ENCODE measurements at regions not wholly inside any gene's neighbourhood (a gene's known extent, or its start where the extent isn't known, plus 50 kb on each side); places are given as distances from the start of the nearest gene placed in this dataset.

- WGBS, 2 experiments, result 88 to 91% methylated on average over 2 of the region's 4 CpGs
Measured at GRCh38 chr20:22506827-22507226, 77.5 kb downstream of the FOXA2 start.

DNA sequence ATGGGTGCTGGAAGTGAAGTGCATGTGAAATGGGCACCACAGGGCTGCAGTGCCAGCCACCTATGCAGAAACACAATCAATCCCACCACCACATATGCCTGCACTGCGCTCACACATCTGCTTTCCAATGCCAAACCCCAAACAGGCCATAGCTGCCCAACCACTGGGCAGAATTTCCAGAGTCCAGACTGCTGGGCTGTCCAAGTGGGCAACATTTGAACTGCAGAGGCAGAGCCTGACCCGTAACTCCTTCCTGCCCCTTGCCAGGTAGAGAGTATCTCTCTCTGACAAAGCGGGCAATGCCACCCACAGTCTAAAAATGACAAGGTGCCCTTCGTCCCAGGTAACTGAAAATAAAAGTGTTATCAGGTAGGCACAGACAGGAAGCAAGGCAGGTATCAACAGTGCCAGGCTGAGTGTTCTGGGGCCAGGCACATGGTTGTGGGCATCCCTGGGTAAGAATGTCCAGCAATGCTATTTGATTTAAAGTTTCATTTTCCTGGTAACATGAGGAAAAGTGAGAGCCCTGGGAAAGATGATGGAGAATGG lies 79.5 kb downstream of the FOXA2 start:
- WGBS, 2 experiments, result 95 to 97% methylated on average over 4 of the region's 4 CpGs
- Histone ChIP-seq H3K9me3 (ENCODE audit: control insufficient read depth, low read length) (no peaks in the 10 kb centered on the region), H3K4me3 (ENCODE audit: insufficient read depth, low read depth, low read length) (no peak overlapping the region), H3K4me1 (ENCODE audit: control insufficient read depth, insufficient read depth, low read length) (no peaks in the 10 kb centered on the region), H3K27me3 (ENCODE audit: control insufficient read depth, insufficient read depth, low read length, poor library complexity, severe bottlenecking) (no peaks in the 10 kb centered on the region), H3K27ac (ENCODE audit: insufficient read depth, low read depth, low read length, poor library complexity, severe bottlenecking) (no peak overlapping the region), H3K36me3 (ENCODE audit: control insufficient read depth, insufficient read depth, low read length) (no peaks in the 10 kb centered on the region)

More at GRCh38 chr20:22506827-22507226, 77.5 kb downstream of the FOXA2 start:
- peaks cover 2% of the 10 kb centered on the region for H3K4me1 ChIP-seq (ENCODE audit: control insufficient read depth, insufficient read depth, low read length)
- no peaks in the 10 kb centered on the region for H3K36me3 ChIP-seq (ENCODE audit: control insufficient read depth, insufficient read depth, low read length)
- no peak overlapping the region for H3K4me3 ChIP-seq (ENCODE audit: insufficient read depth, low read depth, low read length)
- no peak overlapping the region for H3K27ac ChIP-seq (ENCODE audit: insufficient read depth, low read depth, low read length, poor library complexity, severe bottlenecking)
- H3K9me3 ChIP-seq (ENCODE audit: control insufficient read depth, low read length), result no peaks in the 10 kb centered on the region
- no peaks in the 10 kb centered on the region for H3K27me3 ChIP-seq (ENCODE audit: control insufficient read depth, insufficient read depth, low read length, poor library complexity, severe bottlenecking)

DNA sequence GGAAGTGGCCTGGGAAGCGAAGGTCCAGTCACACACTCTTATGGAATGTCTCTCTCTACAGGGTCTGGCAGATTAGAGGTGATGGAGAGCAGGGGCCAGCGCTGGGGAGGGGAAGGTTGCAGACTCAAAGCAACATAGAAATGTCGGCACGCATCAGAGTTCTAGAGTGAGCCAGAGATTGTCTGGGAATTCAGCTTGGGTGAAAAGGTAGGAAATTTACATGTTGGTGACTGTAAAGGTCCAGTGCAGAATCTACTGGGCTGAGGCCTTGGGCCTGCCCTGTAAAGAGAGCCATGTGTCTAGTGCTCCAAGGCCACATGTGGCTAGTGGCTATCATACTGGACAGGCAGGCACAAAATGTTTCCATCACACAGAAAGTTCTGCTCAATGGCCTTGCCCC lies 80.8 kb downstream of the FOXA2 start:
- H3K9me3 ChIP-seq (ENCODE audit: control insufficient read depth, low read length), result no peaks in the 10 kb centered on the region
- no peak overlapping the region for H3K4me3 ChIP-seq (ENCODE audit: insufficient read depth, low read depth, low read length)
- 94 to 99% methylated on average over 4 of the region's 4 CpGs for WGBS, 2 experiments
- H3K27me3 ChIP-seq (ENCODE audit: control insufficient read depth, insufficient read depth, low read length, poor library complexity, severe bottlenecking), result no peaks in the 10 kb centered on the region
- H3K36me3 ChIP-seq (ENCODE audit: control insufficient read depth, insufficient read depth, low read length), result no peaks in the 10 kb centered on the region
- no peaks in the 10 kb centered on the region for H3K4me1 ChIP-seq (ENCODE audit: control insufficient read depth, insufficient read depth, low read length)
- H3K27ac ChIP-seq (ENCODE audit: insufficient read depth, low read depth, low read length, poor library complexity, severe bottlenecking), result no peak overlapping the region

- no peak overlapping the region for H3K27ac ChIP-seq (ENCODE audit: insufficient read depth, low read depth, low read length, poor library complexity, severe bottlenecking)
- H3K4me3 ChIP-seq (ENCODE audit: insufficient read depth, low read depth, low read length), result no peak overlapping the region
- WGBS, 2 experiments, result 78 to 79% methylated on average over 9 to 10 of the region's 10 CpGs
- no peaks in the 10 kb centered on the region for H3K4me1 ChIP-seq (ENCODE audit: control insufficient read depth, insufficient read depth, low read length)
- H3K9me3 ChIP-seq (ENCODE audit: control insufficient read depth, low read length), result no peaks in the 10 kb centered on the region
- no peaks in the 10 kb centered on the region for H3K27me3 ChIP-seq (ENCODE audit: control insufficient read depth, insufficient read depth, low read length, poor library complexity, severe bottlenecking)
- no peaks in the 10 kb centered on the region for H3K36me3 ChIP-seq (ENCODE audit: control insufficient read depth, insufficient read depth, low read length)
Measured at GRCh38 chr20:22502731-22503191, 81.6 kb downstream of the FOXA2 start.

DNA sequence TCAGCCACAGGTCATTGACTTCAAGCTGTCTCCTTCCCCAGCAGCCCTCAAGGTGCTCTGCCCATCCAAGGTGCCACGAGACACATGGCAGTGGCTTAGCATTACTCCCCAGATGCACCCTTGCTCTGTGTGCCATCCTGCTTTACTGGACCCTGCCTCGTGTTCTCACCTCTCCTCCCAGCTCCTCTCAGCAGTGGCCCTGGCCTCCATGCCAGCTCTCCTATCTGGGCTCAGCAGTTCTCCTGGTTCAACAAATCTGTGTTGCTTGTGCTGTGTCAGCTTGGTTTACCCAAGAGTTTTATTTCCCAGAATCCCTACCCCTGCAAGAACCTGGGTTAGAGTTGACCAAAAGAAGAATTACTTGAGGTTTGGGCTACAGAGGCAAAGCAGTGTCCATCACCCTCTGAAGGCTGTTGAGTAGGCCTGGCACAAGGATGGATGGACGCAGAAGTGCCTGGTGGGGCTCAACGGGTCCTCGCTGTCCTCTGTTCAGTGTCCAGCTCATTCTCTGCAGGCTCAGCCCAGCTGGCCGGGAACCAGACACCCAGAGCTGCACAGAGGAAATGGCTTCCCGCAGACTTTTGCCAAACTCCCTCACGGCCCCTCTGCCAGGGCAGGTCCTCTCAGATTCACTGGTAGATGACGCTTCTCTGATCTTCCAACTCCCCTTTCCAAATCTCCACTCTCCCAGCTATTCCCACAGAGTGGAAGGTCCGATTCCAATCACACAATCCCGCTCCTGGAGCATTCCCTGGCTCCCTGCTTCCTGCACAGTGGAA lies 82.6 kb downstream of the FOXA2 start:
- Histone ChIP-seq H3K27ac (ENCODE audit: insufficient read depth, low read depth, low read length, poor library complexity, severe bottlenecking) (no peak overlapping the region), H3K4me1 (ENCODE audit: control insufficient read depth, insufficient read depth, low read length) (no peaks in the 10 kb centered on the region), H3K9me3 (ENCODE audit: control insufficient read depth, low read length) (no peaks in the 10 kb centered on the region), H3K36me3 (ENCODE audit: control insufficient read depth, insufficient read depth, low read length) (no peaks in the 10 kb centered on the region), H3K27me3 (ENCODE audit: control insufficient read depth, insufficient read depth, low read length, poor library complexity, severe bottlenecking) (no peaks in the 10 kb centered on the region), H3K4me3 (ENCODE audit: insufficient read depth, low read depth, low read length) (no peak overlapping the region)
- 96% methylated on average over 11 of the region's 11 CpGs for WGBS, 2 experiments

- Histone ChIP-seq H3K9me3 (ENCODE audit: control insufficient read depth, low read length) (no peaks in the 10 kb centered on the region), H3K36me3 (ENCODE audit: control insufficient read depth, insufficient read depth, low read length) (no peaks in the 10 kb centered on the region), H3K27ac (ENCODE audit: insufficient read depth, low read depth, low read length, poor library complexity, severe bottlenecking) (no peak overlapping the region), H3K4me3 (ENCODE audit: insufficient read depth, low read depth, low read length) (no peak overlapping the region), H3K4me1 (ENCODE audit: control insufficient read depth, insufficient read depth, low read length) (no peaks in the 10 kb centered on the region), H3K27me3 (ENCODE audit: control insufficient read depth, insufficient read depth, low read length, poor library complexity, severe bottlenecking) (no peaks in the 10 kb centered on the region)
Measured at GRCh38 chr20:22501034-22501433, 83.3 kb downstream of the FOXA2 start.

DNA sequence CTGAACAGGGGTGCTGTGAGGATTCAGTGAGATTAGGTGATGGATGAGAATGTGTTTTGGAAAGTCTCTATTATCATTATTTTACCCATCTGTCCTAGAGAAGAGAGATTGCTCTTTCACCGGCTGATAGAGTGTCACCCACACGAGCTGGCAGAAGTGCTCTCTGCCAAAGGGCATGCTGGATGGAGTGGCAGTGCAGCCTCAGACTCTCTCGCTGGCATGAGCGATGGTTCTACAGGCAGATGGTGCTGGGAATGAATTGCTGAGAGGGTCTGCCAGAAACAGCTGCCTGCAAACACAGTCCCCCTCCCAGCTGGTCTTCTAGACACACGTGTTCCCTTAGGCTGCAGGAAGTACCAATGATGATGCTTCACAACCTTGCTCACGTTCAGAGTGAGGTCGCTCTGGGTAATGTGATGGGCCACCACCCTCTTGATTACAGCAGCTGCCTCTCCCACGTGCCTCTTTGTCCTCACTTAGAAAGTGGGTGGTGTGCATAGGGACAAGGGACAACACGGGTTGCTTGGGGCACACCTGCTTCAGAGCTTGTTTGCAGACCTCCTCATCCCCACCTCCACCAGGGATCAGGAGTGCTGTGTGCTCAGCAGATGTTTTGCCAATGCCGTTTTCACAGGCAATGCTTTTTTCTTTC lies 84.7 kb downstream of the FOXA2 start:
- no peak overlapping the region for H3K27ac ChIP-seq (ENCODE audit: insufficient read depth, low read depth, low read length, poor library complexity, severe bottlenecking)
- H3K9me3 ChIP-seq (ENCODE audit: control insufficient read depth, low read length), result no peaks in the 10 kb centered on the region
- no peak overlapping the region for H3K4me3 ChIP-seq (ENCODE audit: insufficient read depth, low read depth, low read length)
- H3K27me3 ChIP-seq (ENCODE audit: control insufficient read depth, insufficient read depth, low read length, poor library complexity, severe bottlenecking), result no peaks in the 10 kb centered on the region
- 88 to 92% methylated on average over 10 of the region's 10 CpGs for WGBS, 2 experiments
- no peaks in the 10 kb centered on the region for H3K4me1 ChIP-seq (ENCODE audit: control insufficient read depth, insufficient read depth, low read length)
- H3K36me3 ChIP-seq (ENCODE audit: control insufficient read depth, insufficient read depth, low read length), result no peaks in the 10 kb centered on the region

- Histone ChIP-seq H3K36me3 (ENCODE audit: control insufficient read depth, insufficient read depth, low read length) (no peaks in the 10 kb centered on the region), H3K4me1 (ENCODE audit: control insufficient read depth, insufficient read depth, low read length) (no peaks in the 10 kb centered on the region), H3K27me3 (ENCODE audit: control insufficient read depth, insufficient read depth, low read length, poor library complexity, severe bottlenecking) (no peaks in the 10 kb centered on the region), H3K4me3 (ENCODE audit: insufficient read depth, low read depth, low read length) (no peak overlapping the region), H3K9me3 (ENCODE audit: control insufficient read depth, low read length) (no peaks in the 10 kb centered on the region), H3K27ac (ENCODE audit: insufficient read depth, low read depth, low read length, poor library complexity, severe bottlenecking) (no peak overlapping the region)
- 90 to 98% methylated on average over 2 to 3 of the region's 3 CpGs for WGBS, 2 experiments
Measured at GRCh38 chr20:22496817-22497216, 87.6 kb downstream of the FOXA2 start.

DNA sequence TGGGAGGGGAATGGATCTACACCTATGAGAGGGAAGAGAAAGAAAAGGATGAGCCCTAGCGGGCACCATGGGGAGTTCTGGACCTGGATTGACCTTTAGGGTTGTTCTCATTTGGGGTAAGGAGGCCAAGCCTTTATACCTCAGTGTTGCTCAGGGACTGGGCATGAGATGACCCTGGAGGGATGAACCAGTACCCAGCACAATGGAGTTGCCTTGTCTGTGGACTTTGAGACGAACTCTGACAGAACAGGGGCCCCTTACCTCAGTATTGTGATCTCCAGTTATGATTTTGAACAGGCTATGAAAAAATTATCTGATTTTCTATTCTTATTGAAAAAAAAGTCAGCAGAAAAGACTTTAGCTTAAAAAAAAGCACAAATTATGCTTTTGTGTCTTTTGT lies 88.6 kb downstream of the FOXA2 start:
- Histone ChIP-seq H3K4me1 (ENCODE audit: control insufficient read depth, insufficient read depth, low read length) (peaks cover 4% of the 10 kb centered on the region), H3K9me3 (ENCODE audit: control insufficient read depth, low read length) (no peaks in the 10 kb centered on the region), H3K36me3 (ENCODE audit: control insufficient read depth, insufficient read depth, low read length) (no peaks in the 10 kb centered on the region), H3K4me3 (ENCODE audit: insufficient read depth, low read depth, low read length) (no peak overlapping the region), H3K27ac (ENCODE audit: insufficient read depth, low read depth, low read length, poor library complexity, severe bottlenecking) (no peak overlapping the region), H3K27me3 (ENCODE audit: control insufficient read depth, insufficient read depth, low read length, poor library complexity, severe bottlenecking) (no peaks in the 10 kb centered on the region)
- 94% methylated on average over 2 of the region's 2 CpGs for WGBS, 2 experiments

GRCh38 chr20:22495172-22495571 lies 89.2 kb downstream of the FOXA2 start:
- Histone ChIP-seq H3K27me3 (ENCODE audit: control insufficient read depth, insufficient read depth, low read length, poor library complexity, severe bottlenecking) (no peaks in the 10 kb centered on the region), H3K27ac (ENCODE audit: insufficient read depth, low read depth, low read length, poor library complexity, severe bottlenecking) (no peak overlapping the region), H3K4me1 (ENCODE audit: control insufficient read depth, insufficient read depth, low read length) (peaks cover 10% of the 10 kb centered on the region), H3K36me3 (ENCODE audit: control insufficient read depth, insufficient read depth, low read length) (no peaks in the 10 kb centered on the region), H3K9me3 (ENCODE audit: control insufficient read depth, low read length) (no peaks in the 10 kb centered on the region), H3K4me3 (ENCODE audit: insufficient read depth, low read depth, low read length) (no peak overlapping the region)
- WGBS, 2 experiments, result 78 to 84% methylated on average over 2 of the region's 2 CpGs

Measured in ectodermal cell (in vitro differentiated cells).